GM19099 (cell line): ENCODE measurements at regions not wholly inside any gene's neighbourhood (a gene's known extent, or its start where the extent isn't known, plus 50 kb on each side); places are given as distances from the start of the nearest gene placed in this dataset.

ENCODE experiments used
- POLR2A ChIP-seq: IDR thresholded peaks from 3 replicates; pipeline ENCODE4 v1.6.1; 2011; ENCODE audit warnings: low read depth; ENCODE audit not compliant: insufficient read length; ENCODE audit errors: extremely low read depth

DNA sequence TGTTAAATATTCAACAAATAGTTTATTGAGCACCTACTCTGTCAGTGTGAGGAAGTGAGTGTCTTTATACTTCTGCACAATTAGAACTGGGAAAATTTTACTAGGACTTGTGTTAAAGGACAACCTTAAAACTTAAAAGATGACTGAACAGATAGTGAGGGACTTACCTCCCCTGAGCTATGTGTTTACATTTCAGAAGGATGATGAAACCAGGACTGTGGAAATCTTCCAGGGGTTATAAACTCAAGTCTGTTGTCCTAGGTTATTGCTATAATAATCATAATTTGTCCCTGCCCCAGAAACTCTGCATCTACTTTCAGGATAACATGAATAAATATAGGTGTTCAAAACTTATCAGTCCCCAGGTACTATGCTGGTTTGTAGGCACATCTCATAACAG, 261.0 kb upstream of the MKLN1 start:
- no peak for TF ChIP-seq POLR2A

- no peak for TF ChIP-seq POLR2A
Observed at GRCh38 chr7:131067220-131067619, 260.5 kb upstream of the MKLN1 start.

DNA sequence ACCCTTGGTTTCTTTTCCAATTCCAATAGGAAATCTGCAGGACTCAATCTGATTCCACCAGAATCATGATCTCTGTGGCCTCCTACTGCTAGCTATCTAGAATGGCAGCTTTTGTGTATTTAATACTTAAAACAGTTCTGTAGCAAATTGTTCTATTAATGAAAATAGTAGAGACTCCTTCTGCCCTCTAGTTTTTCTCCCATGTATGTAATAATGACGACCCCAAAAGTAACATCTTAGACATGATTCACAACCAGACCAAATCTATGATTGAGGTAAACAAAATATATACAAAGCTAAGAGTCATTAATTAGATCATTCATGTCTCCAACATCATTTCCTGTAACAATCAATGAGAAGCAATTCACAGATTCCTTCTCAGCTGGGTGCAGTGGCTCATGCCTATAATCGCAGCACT, 259.1 kb upstream of the MKLN1 start:
- no peak for TF ChIP-seq POLR2A

- no peak for TF ChIP-seq POLR2A
Observed at GRCh38 chr7:131071786-131072504, 255.7 kb upstream of the MKLN1 start.

- no peak for TF ChIP-seq POLR2A
Observed at GRCh38 chr7:131072505-131073091, 255.1 kb upstream of the MKLN1 start.

DNA sequence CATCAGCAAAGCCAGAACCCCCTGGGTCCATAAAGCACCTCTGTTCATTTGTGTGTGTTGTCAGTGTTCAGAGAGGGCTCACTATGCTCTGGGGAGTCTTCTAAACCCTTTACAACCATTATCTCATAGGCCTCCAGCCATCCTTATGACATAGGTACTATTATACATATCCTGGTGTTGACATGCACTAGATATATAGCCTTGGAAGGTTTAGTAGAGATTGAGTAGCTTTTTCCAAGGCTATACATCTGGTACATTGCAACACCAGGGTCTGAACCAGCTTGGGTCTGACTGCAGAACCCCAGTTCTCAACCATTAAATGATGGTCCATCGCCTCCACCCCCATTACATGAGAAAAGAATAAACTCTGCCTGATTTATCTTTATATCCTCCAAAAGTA, 253.6 kb upstream of the MKLN1 start:
- no peak for TF ChIP-seq POLR2A

DNA sequence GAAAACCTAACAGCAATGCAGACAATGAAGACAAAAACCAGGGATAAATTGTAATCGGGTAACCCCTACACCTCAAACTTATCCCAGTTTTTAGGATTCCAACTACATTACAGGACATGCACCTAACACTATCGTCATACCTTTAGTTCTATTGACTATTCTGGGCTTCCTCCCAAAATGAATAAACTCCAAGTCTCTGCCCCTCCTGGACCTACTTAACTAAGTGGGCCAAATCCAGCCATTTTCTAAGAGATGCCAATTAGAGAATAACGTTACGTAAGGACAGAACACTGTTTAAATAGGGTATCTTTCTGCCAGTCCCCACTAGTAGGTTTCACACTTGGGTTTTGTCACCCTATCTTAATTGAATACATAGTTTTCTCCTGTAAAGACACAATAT, 253.1 kb upstream of the MKLN1 start:
- no peak for TF ChIP-seq POLR2A

GRCh38 chr7:131075406-131075805, 252.3 kb upstream of the MKLN1 start:
- TF ChIP-seq POLR2A: no peak

- TF ChIP-seq POLR2A: no peak
Observed at GRCh38 chr7:131076032-131076431, 251.6 kb upstream of the MKLN1 start.

DNA sequence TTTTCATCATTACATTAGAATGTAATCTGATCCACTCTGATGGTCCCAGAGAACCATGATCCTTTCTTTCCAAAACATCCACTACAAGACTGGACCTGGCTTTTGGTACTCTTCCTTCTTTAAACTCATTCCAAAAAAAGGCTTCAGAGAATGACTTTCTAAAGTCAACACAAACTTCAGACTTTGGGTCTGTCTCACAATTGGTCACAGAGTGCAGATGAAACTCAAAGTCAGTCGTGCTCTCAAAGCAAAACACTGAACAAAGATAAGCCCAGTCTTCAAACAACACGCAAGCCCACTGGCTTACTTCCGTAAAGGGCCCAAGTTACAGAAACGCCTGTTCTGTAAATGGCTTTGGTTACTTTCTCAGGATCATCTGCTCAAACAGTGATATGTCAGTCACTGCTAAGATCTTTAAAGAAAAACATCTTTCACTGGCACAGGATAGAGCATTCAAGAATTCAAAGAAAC, 250.9 kb upstream of the MKLN1 start:
- no peak for TF ChIP-seq POLR2A

DNA sequence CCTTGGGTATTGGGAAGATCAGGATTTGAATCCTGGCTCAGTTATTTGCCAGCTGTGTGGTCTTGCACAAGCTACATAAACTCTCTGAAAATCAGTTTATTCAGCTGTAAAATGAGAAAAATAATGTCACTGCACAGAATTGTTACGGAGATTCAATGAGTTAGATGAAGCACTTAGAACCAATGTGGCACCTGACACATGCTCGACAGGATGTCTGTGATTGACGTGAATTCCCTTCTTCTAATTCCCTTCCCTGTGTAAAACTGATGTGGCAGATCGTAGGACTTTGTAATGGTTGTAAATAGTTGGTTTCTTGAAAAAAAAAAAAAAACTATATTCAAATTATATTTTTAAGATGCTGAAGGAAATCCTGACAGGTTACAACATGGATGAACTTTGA, 249.9 kb upstream of the MKLN1 start:
- TF ChIP-seq POLR2A: no peak

- no peak for TF ChIP-seq POLR2A
Observed at GRCh38 chr7:131080754-131081153, 246.9 kb upstream of the MKLN1 start.

GRCh38 chr7:131081308-131081707, 246.4 kb upstream of the MKLN1 start:
- no peak for TF ChIP-seq POLR2A

- no peak for TF ChIP-seq POLR2A
Observed at GRCh38 chr7:131083781-131084180, 243.9 kb upstream of the MKLN1 start.

GRCh38 chr7:131087756-131088658, 239.7 kb upstream of the MKLN1 start:
- no peak for TF ChIP-seq POLR2A
